HepG2 (cell line): ENCODE measurements at regions not wholly inside any gene's neighbourhood (a gene's known extent, or its start where the extent isn't known, plus 50 kb on each side); places are given as distances from the start of the nearest gene placed in this dataset.

Experiments used
- ATAC-seq: fragments of 200-7000 bp; cut with Tn5 transposase; 3 replicates; pipeline ENCODE4 v1.9.1; 2020; ENCODE audit warnings: mild to moderate bottlenecking, moderate library complexity
- BruUV-seq: library from RNA; stranded (reverse); fragments of 400-500 nt; replicated peaks from 2 replicates; lab custom pipeline; 2021; lab: Mats Ljungman, UMichigan
- CTCF ChIA-PET: fragments of 300-600 bp; formaldehyde crosslinking; extraction: SDS; loops from one replicate; lab custom pipeline; 2021; ENCODE audit warnings: low total read pairs, inconsistent platforms, low intra/inter-chr PET ratio; lab: Yijun Ruan, JAX
- POLR2A ChIA-PET: fragments of 350-600 bp; sonication (Branson Sonifier 250); formaldehyde crosslinking; loops from one replicate; lab custom pipeline; 2020; ENCODE audit warnings: antibody characterized with exemption, inconsistent platforms; lab: Yijun Ruan, JAX
- DNase-seq: peaks from one replicate; pipeline ENCODE4 v3.0.0-alpha.2; 2015; ENCODE audit warnings: low spot score
- FAIRE-seq: peaks from 3 replicates; lab custom pipeline; 2011; peaks lifted over from hg19 to GRCh38; lab: Jason Lieb, UNC
- H2AFZ ChIP-seq: one replicate; pipeline ENCODE4 v1.6.1; 2011; ENCODE audit warnings: low read length, inconsistent platforms
- H3K27ac ChIP-seq: fragments of 300-600 bp; 3 replicates; pipeline ENCODE4 v1.8.0; 2011; ENCODE audit warnings: mixed run types, mild to moderate bottlenecking, mixed read lengths, low read length, inconsistent platforms; ENCODE audit not compliant: insufficient read depth; ENCODE audit errors: extremely low read length
- H3K27me3 ChIP-seq, 2 experiments: fragments of 200-600 bp in 1 of 2; 2 replicates in 1 of 2; 3 replicates in 1 of 2; pipeline versions ENCODE4 v1.6.0 to v1.8.0; 2011; ENCODE audit warnings: low read length in 2 of 2, mild to moderate bottlenecking in 2 of 2, moderate library complexity in 2 of 2, inconsistent platforms in 1 of 2; ENCODE audit not compliant: insufficient read depth in 2 of 2, control insufficient read depth in 1 of 2
- H3K36me3 ChIP-seq, 2 experiments: fragments of 200-600 bp in 1 of 2; replicated peaks in 1 of 2; 2 replicates in 1 of 2; 3 replicates in 1 of 2; pipeline versions ENCODE4 v1.5.1 to v1.8.0; 2011; ENCODE audit warnings: low read length in 2 of 2, inconsistent platforms in 1 of 2; ENCODE audit not compliant: insufficient read depth in 2 of 2, control insufficient read depth in 1 of 2
- H3K4me1 ChIP-seq: 2 replicates; pipeline ENCODE4 v1.5.1; 2012; ENCODE audit warnings: low read length, inconsistent platforms; ENCODE audit not compliant: insufficient read depth
- H3K4me2 ChIP-seq: 2 replicates; pipeline ENCODE4 v1.6.0; 2011; ENCODE audit warnings: low read depth, low read length, inconsistent platforms
- H3K4me3 ChIP-seq, 3 experiments: fragments of 200-600 bp in 1 of 3; sonication (generic), shearing (Covaris generic) in 1 of 3; replicated peaks in 1 of 3; 2 replicates each; pipeline ENCODE4 v1.5.1; 2011 to 2016; ENCODE audit warnings: low read length in 3 of 3, inconsistent platforms in 2 of 3, low read depth in 2 of 3, mild to moderate bottlenecking in 2 of 3, control low read depth in 1 of 3, mixed read lengths in 1 of 3; ENCODE audit not compliant: insufficient read depth in 1 of 3
- H3K79me2 ChIP-seq: one replicate; pipeline ENCODE4 v1.6.1; 2011; ENCODE audit warnings: low read length, inconsistent platforms; ENCODE audit not compliant: insufficient read depth
- H3K9ac ChIP-seq: 2 replicates; pipeline ENCODE4 v1.6.0; 2011; ENCODE audit warnings: mild to moderate bottlenecking, low read depth, low read length, inconsistent platforms; ENCODE audit not compliant: insufficient read depth
- H3K9me3 ChIP-seq: 2 replicates; pipeline ENCODE4 v1.5.1; 2012; ENCODE audit warnings: mild to moderate bottlenecking, low read length
- H4K20me1 ChIP-seq: 2 replicates; pipeline ENCODE4 v1.6.0; 2011; ENCODE audit warnings: inconsistent platforms, mild to moderate bottlenecking, low read length, moderate library complexity; ENCODE audit not compliant: insufficient read depth
- ATF7-NPFF ChIP-seq: sonication (generic); formaldehyde crosslinking; IDR thresholded peaks from 2 replicates; pipeline ENCODE4 v1.8.1; 2023; ENCODE audit warnings: mild to moderate bottlenecking, low read depth, missing genetic modification reagents, moderate library complexity
- RBAK ChIP-seq: sonication (generic); formaldehyde crosslinking; IDR thresholded peaks from 2 replicates; pipeline ENCODE4 v1.5.1; 2020; ENCODE audit warnings: mild to moderate bottlenecking, missing genetic modification reagents
- ZEB1 ChIP-seq: IDR thresholded peaks from 2 replicates; pipeline ENCODE4 v1.6.1; 2012; ENCODE audit warnings: mild to moderate bottlenecking, low read depth, inconsistent platforms; ENCODE audit not compliant: insufficient replicate concordance
- ZNF136 ChIP-seq: sonication (generic); formaldehyde crosslinking; IDR thresholded peaks from 2 replicates; pipeline ENCODE4 v1.8.1; 2022; ENCODE audit warnings: low read depth, mild to moderate bottlenecking, moderate library complexity, missing genetic modification reagents
- ZNF430 ChIP-seq: sonication (generic); formaldehyde crosslinking; IDR thresholded peaks from 2 replicates; pipeline ENCODE4 v1.9.0; 2021; ENCODE audit warnings: mild to moderate bottlenecking, missing genetic modification reagents
- ZNF629 ChIP-seq: sonication (generic); formaldehyde crosslinking; conservative IDR thresholded peaks from 2 replicates; pipeline ENCODE4 v1.5.0; 2020; ENCODE audit warnings: missing genetic modification reagents
- WGBS: methylation state at CpG from one replicate; pipeline ENCODE4 v1.1.6; 2017; ENCODE audit warnings: low lambda C conversion rate; 5-methylcytosine and 5-hydroxymethylcytosine counted together
- in situ Hi-C: cut with HindIII; loops from 2 replicates; pipeline ENCODE4 v1.10.0; 2017; ENCODE audit warnings: low pct_unique_long_range_greater_than_20kb; ENCODE audit not compliant: extremely low pct_ligation_motif_present
- intact Hi-C: fragments of 100-400 bp; cut with micrococcal nuclease; formaldehyde crosslinking; loops from one replicate; pipeline ENCODE4 v1.10.0; 2022; ENCODE audit not compliant: unreplicated experiment
- TF ChIP-seq, protein P1 (sequence below): sonication (generic); formaldehyde crosslinking; IDR thresholded peaks from 2 replicates; pipeline ENCODE4 v1.4.0; 2020; ENCODE audit warnings: mild to moderate bottlenecking, missing genetic modification reagents
- TF ChIP-seq, protein P2 (sequence below): sonication (generic); formaldehyde crosslinking; IDR thresholded peaks from 2 replicates; pipeline ENCODE4 v1.4.0; 2020; ENCODE audit warnings: mild to moderate bottlenecking, missing genetic modification reagents

DNA sequence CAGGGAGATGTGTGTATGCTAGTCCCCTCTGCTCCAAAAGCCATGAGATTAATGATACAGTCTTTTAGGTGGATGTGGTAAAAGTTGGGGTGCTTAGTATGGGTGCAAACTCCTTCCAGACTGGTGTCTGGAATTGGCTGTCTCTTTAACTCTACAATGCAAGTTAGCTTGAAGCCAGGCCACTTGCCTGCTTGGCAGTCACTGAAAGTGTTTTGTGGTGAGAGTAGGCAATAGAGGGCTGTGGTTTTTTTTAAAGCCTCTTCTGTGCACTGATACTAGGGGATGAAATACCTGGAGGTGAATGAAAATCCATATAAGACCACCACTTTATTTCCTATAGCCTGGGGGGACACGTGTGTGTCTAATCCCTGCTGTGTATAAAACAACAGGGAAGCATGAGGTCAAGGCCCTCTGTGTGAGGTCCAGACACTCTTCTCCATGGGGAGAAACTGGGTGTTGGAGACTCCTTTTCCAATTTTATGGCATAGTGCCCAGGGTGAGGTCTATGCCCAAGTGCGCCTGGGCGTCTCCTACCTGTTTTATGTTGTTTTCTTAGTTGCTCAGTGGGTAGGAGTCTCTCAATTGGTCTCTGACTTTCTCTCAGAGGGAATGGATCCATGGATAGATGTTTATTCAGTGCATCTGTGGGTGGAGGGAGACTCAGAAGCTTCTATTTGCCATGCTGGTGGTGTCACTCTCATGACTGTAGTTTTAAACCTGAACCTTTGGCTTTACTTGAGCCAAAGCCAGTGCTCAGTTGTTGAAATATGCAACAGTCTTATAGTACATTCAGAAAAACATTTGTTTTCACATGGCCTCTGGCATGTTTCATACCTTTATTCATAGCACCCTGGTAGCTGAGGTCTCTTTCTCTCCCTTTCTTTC, 327.8 kb upstream of the ATP11B start (continued):
- TF ChIP-seq ZNF430 (CRISPR knock-in tag): no peak

DNA sequence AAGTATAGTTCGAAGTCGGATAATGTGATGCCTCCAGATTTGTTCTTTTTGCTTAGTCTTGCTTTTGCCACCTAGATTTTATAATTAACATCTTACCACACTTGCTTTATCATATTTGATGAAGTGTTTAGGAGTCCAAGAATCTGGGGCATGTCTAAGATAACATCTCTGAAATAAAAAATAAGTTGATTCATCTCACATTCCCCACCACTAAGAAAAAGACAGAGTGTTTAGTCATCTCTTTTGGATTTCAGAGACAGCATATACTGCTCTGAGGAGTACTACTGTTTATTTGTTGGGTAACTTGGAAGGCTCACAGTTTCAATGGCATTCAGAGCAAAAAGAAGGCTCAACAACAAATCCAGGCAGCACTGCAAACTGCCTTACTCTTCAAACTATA, 324.2 kb upstream of the ATP11B start:
- no TSS peak for BruUV-seq
- intact Hi-C loops (no loop called here), in situ Hi-C loops (no loop called here)
- Histone ChIP-seq H3K27me3 (no peaks in the 10 kb centered on the region), H3K36me3 (no peaks in the 10 kb centered on the region), H3K4me1 (peaks cover 12% of the 10 kb centered on the region), H3K27ac (no peak overlapping the region), H3K4me2 (no peak overlapping the region), H3K9ac (no peak overlapping the region), H2AFZ (no peak overlapping the region), H3K79me2 (no peaks in the 10 kb centered on the region), H3K4me3 (no peak overlapping the region), H3K9me3 (no peaks in the 10 kb centered on the region), H4K20me1 (no peaks in the 10 kb centered on the region)
- no peak for DNase-seq
- POLR2A ChIA-PET: no interaction called here
- CTCF ChIA-PET: no interaction called here
- no peak for TF ChIP-seq ZNF136
- TF ChIP-seq ATF7-NPFF (CRISPR knock-in tag): no peak
- TF ChIP-seq, protein P1, sequence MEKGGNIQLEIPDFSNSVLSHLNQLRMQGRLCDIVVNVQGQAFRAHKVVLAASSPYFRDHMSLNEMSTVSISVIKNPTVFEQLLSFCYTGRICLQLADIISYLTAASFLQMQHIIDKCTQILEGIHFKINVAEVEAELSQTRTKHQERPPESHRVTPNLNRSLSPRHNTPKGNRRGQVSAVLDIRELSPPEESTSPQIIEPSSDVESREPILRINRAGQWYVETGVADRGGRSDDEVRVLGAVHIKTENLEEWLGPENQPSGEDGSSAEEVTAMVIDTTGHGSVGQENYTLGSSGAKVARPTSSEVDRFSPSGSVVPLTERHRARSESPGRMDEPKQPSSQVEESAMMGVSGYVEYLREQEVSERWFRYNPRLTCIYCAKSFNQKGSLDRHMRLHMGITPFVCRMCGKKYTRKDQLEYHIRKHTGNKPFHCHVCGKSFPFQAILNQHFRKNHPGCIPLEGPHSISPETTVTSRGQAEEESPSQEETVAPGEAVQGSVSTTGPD: no peak
- TF ChIP-seq RBAK (CRISPR knock-in tag): no peak
- no peak for TF ChIP-seq ZEB1
- TF ChIP-seq ZNF629 (CRISPR knock-in tag): no peak
- TF ChIP-seq, protein P2, sequence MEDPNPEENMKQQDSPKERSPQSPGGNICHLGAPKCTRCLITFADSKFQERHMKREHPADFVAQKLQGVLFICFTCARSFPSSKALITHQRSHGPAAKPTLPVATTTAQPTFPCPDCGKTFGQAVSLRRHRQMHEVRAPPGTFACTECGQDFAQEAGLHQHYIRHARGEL (CRISPR knock-in tag): no peak
- 67% methylated on average over 2 of the region's 2 CpGs for WGBS
- no peak for ATAC-seq
- no peak for FAIRE-seq
